Mammary epithelial cell (primary cell): ENCODE measurements at regions not wholly inside any gene's neighbourhood (a gene's known extent, or its start where the extent isn't known, plus 50 kb on each side); places are given as distances from the start of the nearest gene placed in this dataset.
"Not testable (repeated sequence)": the region's sequence is repeated elsewhere in the genome, so short reads cannot be mapped to it uniquely, and the experiment has no call there.

Experiments used
- CTCF ChIP-seq, 2 donors: IDR thresholded peaks in 1 of 2; conservative IDR thresholded peaks in 1 of 2; 2 replicates each; pipeline ENCODE4 v1.5.1; 2011 to 2012; ENCODE audit warnings: inconsistent platforms in 2 of 2, low read length in 2 of 2, mild to moderate bottlenecking in 2 of 2, control low read depth in 1 of 2, low read depth in 1 of 2; ENCODE audit not compliant: insufficient read depth in 1 of 2; ENCODE audit errors: extremely low read depth in 1 of 2
- EZH2 ChIP-seq: IDR thresholded peaks from 2 replicates; pipeline ENCODE4 v1.6.1; 2012; ENCODE audit warnings: low read length, inconsistent platforms, borderline replicate concordance

DNA sequence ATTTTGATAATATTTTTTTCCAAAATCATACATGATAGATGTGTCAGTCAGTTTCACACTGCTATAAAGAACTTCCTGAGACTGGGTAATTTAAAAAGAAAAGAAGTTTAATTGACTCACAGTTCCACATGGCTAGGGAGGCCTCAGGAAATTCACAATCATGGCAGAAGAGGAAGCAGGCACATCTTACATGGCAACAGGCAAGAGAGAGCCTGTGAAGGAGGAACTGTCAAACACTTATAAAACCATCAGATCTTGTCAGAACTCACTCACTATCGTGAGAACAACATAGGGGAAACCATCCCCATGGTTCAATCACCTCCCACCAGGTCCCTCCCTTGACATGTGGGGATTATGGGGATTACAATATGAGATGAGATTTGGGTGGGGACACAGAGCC is 201.5 kb upstream of the EDNRB start:
- not testable (repeated sequence) for TF ChIP-seq CTCF (conservative IDR thresholded peaks at IDR 0.05 in 1 of 2, IDR thresholded peaks at IDR 0.05 in 1 of 2; ENCODE audit: extremely low read depth in 1 of 2, insufficient read depth in 1 of 2, low read depth in 1 of 2, low read length in 2 of 2); EZH2
